Keratinocyte (primary cell): ENCODE measurements at regions not wholly inside any gene's neighbourhood (a gene's known extent, or its start where the extent isn't known, plus 50 kb on each side); places are given as distances from the start of the nearest gene placed in this dataset.

Source experiments
- DNase-seq: peaks from one replicate; pipeline ENCODE4 v3.0.0-alpha.2; 2011; ENCODE audit warnings: low read depth, missing footprints, low spot score
- FAIRE-seq: peaks from 2 replicates; lab custom pipeline; 2011; peaks lifted over from hg19 to GRCh38; lab: Jason Lieb, UNC
- H2AFZ ChIP-seq: 2 replicates; pipeline ENCODE4 v1.6.0; 2012; ENCODE audit warnings: low read length, control low read depth, inconsistent platforms; ENCODE audit not compliant: control insufficient read depth
- H3K27ac ChIP-seq: 2 replicates; pipeline ENCODE4 v1.5.1; 2011; ENCODE audit warnings: low read length; ENCODE audit not compliant: control insufficient read depth, insufficient read depth
- H3K27me3 ChIP-seq: 3 replicates; pipeline ENCODE4 v1.6.0; 2011; ENCODE audit warnings: low read length; ENCODE audit not compliant: control insufficient read depth, insufficient read depth; ENCODE audit errors: extremely low read depth
- H3K36me3 ChIP-seq, 2 experiments: 2 replicates in 1 of 2; 3 replicates in 1 of 2; pipeline ENCODE4 v1.5.1; 2011; ENCODE audit warnings: low read length in 2 of 2, mild to moderate bottlenecking in 1 of 2; ENCODE audit not compliant: control insufficient read depth in 2 of 2, insufficient read depth in 2 of 2; ENCODE audit errors: extremely low read depth in 1 of 2
- H3K4me1 ChIP-seq: 3 replicates; pipeline ENCODE4 v1.5.1; 2011; ENCODE audit warnings: low read length; ENCODE audit not compliant: control insufficient read depth, insufficient read depth; ENCODE audit errors: extremely low read depth
- H3K4me2 ChIP-seq: 3 replicates; pipeline ENCODE4 v1.6.0; 2011; ENCODE audit warnings: low read depth, low read length; ENCODE audit not compliant: control insufficient read depth, insufficient read depth; ENCODE audit errors: extremely low read depth
- H3K4me3 ChIP-seq, 3 experiments: fragments of 200-600 bp in 1 of 3; sonication (generic) in 1 of 3; 2 replicates in 2 of 3; 3 replicates in 1 of 3; pipeline ENCODE4 v1.5.1; 2011 to 2016; ENCODE audit warnings: low read length in 3 of 3, mild to moderate bottlenecking in 3 of 3, control low read depth in 2 of 3, inconsistent platforms in 1 of 3, low read depth in 1 of 3, mixed read lengths in 1 of 3, mixed run types in 1 of 3, moderate library complexity in 1 of 3; ENCODE audit not compliant: control insufficient read depth in 2 of 3, insufficient read depth in 2 of 3; ENCODE audit errors: extremely low read depth in 1 of 3
- H3K79me2 ChIP-seq: 2 replicates; pipeline ENCODE4 v1.6.0; 2012; ENCODE audit warnings: low read length; ENCODE audit not compliant: control insufficient read depth, insufficient read depth
- H3K9ac ChIP-seq: 3 replicates; pipeline ENCODE4 v1.6.0; 2011; ENCODE audit warnings: low read length; ENCODE audit not compliant: control insufficient read depth, insufficient read depth; ENCODE audit errors: extremely low read depth
- H3K9me1 ChIP-seq: 3 replicates; pipeline ENCODE4 v1.6.0; 2011; ENCODE audit warnings: low read length; ENCODE audit not compliant: control insufficient read depth, insufficient read depth; ENCODE audit errors: extremely low read depth
- H3K9me3 ChIP-seq: 2 replicates; pipeline ENCODE4 v1.5.1; 2012; ENCODE audit warnings: low read depth, low read length; ENCODE audit not compliant: control insufficient read depth
- H4K20me1 ChIP-seq: 3 replicates; pipeline ENCODE4 v1.6.0; 2011; ENCODE audit warnings: low read length; ENCODE audit not compliant: control insufficient read depth, insufficient read depth; ENCODE audit errors: extremely low read depth
- CTCF ChIP-seq, 3 experiments: IDR thresholded peaks in 1 of 3; conservative IDR thresholded peaks in 1 of 3; optimal IDR thresholded peaks in 1 of 3; 2 replicates in 2 of 3; 3 replicates in 1 of 3; pipeline versions ENCODE3 to v1.5.1; 2011; ENCODE audit warnings: low read length in 3 of 3, mild to moderate bottlenecking in 3 of 3, moderate library complexity in 2 of 3, control low read depth in 1 of 3, inconsistent platforms in 1 of 3; ENCODE audit not compliant: insufficient read depth in 2 of 3; ENCODE audit errors: extremely low read depth in 1 of 3
- EZH2 ChIP-seq: IDR thresholded peaks from one replicate; pipeline ENCODE4 v1.6.1; 2012; ENCODE audit warnings: inconsistent platforms, mild to moderate bottlenecking, low read length, moderate library complexity
- dilution Hi-C: fragments of 300-500 bp; cut with MboI; formaldehyde crosslinking; loops from one replicate; pipeline ENCODE4 v1.7.0; 2020; ENCODE audit warnings: low sequenced_read_pairs; ENCODE audit not compliant: extremely low pct_ligation_motif_present

DNA sequence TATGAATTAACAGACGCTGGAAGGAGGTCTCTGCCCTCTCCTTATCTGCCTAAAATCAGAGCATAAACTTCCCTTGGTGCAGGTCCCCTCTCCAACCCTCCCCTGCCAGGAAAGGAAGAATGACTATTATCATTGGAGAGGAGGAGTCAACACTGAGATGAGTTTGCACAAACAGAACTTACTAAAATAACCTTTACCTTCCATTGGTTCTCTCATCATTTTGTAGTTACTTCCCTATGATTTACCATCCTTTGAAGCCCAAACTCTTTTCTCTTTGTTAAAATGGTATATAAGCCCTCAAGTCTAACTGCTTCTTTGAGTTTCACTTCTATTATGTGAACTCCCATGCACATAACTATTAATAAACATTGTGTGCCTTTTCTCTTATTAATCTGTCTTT lies 64.2 kb upstream of the EEA1 start:
- Histone ChIP-seq H2AFZ (no peak overlapping the region), H3K79me2 (no peaks in the 10 kb centered on the region), H4K20me1 (no peaks in the 10 kb centered on the region), H3K9me1 (no peaks in the 10 kb centered on the region), H3K4me3 (no peak overlapping the region), H3K36me3 (no peaks in the 10 kb centered on the region), H3K27ac (no peak overlapping the region), H3K4me2 (no peak overlapping the region), H3K9me3 (no peaks in the 10 kb centered on the region), H3K9ac (no peak overlapping the region), H3K4me1 (peaks cover 6% of the 10 kb centered on the region), H3K27me3 (no peaks in the 10 kb centered on the region)
- dilution Hi-C loops, result no loop called here
- TF ChIP-seq CTCF (optimal IDR thresholded peaks at IDR 0.05 in 1 of 3, IDR thresholded peaks at IDR 0.05 in 1 of 3, conservative IDR thresholded peaks at IDR 0.05 in 1 of 3; ENCODE audit: extremely low read depth in 1 of 3, insufficient read depth in 2 of 3, low read length in 3 of 3) (no peak), EZH2 (no peak)
- FAIRE-seq (no peak), DNase-seq (no peak)

DNA sequence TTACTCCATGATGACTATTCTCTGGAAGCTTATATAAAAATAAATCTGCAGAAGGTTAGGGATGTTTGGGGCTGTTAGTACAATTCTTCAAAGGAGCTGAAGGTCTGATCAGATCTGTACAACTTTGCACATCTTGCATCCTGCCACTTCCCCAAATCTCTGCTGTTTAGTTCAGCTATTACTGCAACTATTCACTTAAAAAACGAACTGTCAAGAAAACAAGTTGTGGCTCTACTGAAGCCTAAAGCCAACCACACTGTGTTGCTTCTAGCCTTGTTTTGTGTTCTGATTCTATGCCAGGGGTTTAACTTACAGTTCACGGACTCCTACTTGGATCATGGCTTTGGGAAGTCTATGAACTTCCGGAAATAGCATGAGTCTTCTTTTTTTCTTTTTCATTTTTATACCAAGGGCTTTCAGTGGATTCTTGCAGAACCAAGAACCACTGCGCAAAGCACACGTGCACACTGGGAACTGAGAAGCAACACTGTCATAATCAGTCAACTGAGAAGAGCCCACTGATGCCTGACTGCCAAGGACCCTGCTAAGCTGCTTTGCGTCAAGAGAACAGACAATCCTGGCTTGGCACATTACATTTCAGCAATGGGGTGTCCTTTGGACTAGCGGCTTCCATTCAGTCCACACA lies 66.3 kb upstream of the EEA1 start:
- no peaks in the 10 kb centered on the region for H3K9me3 ChIP-seq
- H3K9me1 ChIP-seq, result no peaks in the 10 kb centered on the region
- H3K27ac ChIP-seq, result no peak overlapping the region
- no peaks in the 10 kb centered on the region for H3K36me3 ChIP-seq
- H3K4me1 ChIP-seq, result peaks cover 9% of the 10 kb centered on the region
- H3K4me2 ChIP-seq, result no peak overlapping the region
- H3K9ac ChIP-seq, result no peak overlapping the region
- H4K20me1 ChIP-seq, result no peaks in the 10 kb centered on the region
- H2AFZ ChIP-seq, result no peak overlapping the region
- no peaks in the 10 kb centered on the region for H3K79me2 ChIP-seq
- H3K4me3 ChIP-seq, result no peak overlapping the region
- dilution Hi-C loops, result no loop called here
- no peak for DNase-seq
- FAIRE-seq, result no peak
- no peak for TF ChIP-seq CTCF (optimal IDR thresholded peaks at IDR 0.05 in 1 of 3, IDR thresholded peaks at IDR 0.05 in 1 of 3, conservative IDR thresholded peaks at IDR 0.05 in 1 of 3; ENCODE audit: extremely low read depth in 1 of 3, insufficient read depth in 2 of 3, low read length in 3 of 3)
- TF ChIP-seq EZH2, result no peak
- H3K27me3 ChIP-seq, result no peaks in the 10 kb centered on the region
